ENCODE measurements at regions not wholly inside any gene's neighbourhood (a gene's known extent, or its start where the extent isn't known, plus 50 kb on each side); places are given as distances from the start of the nearest gene placed in this dataset.
"Not testable (repeated sequence)": the region's sequence is repeated elsewhere in the genome, so short reads cannot be mapped to it uniquely, and the experiment has no call there.

- no peak for DNase-seq
Measured at GRCh38 chr13:91032104-91032503, 315.4 kb upstream of the MIR17HG start.

DNA sequence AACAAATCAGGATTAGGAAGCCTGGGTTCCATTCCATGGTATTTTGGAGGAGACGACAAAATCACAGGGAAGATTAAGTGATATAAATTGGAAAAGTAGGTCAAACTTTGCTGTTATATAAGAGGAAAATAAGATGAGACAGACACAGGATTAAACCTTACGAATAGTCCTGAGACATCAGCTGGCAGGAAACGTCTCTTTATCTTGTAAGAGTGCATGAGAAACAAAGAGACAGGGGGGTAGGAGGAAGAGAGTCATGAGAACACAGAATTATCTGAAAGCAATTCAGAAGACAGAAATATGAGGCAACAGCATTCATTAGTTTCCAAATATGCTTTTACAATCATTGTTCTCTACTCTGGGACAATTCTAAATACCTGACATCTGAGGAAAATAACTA, 310.6 kb upstream of the MIR17HG start:
- no peak for DNase-seq

GRCh38 chr13:91042870-91043269, 304.6 kb upstream of the MIR17HG start:
- DNase-seq: no peak

- DNase-seq: no peak
Measured at GRCh38 chr13:91045351-91046034, 302.0 kb upstream of the MIR17HG start.

- no peak for DNase-seq
Measured at GRCh38 chr13:91046715-91047327, 300.7 kb upstream of the MIR17HG start.

- DNase-seq: no peak
Measured at GRCh38 chr13:91050970-91051369, 296.5 kb upstream of the MIR17HG start.

DNA sequence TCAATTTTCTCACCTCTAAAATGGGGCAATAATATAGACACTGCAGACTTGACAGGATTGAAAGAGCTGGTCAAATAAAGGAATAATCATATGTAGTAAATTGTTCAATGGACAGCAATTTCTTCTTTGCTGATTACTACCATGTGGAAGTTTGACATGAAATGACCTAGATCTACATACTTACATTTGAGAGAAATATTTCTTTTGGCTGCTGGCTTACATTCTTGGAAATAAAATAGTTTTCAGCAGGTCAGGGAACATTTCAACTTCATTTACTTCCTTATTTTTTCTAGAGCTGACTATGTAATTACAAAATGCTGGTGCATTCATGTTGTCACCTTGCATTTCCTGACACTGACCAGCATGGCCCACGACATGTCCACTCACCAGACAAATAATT, 294.6 kb upstream of the MIR17HG start:
- no peak for DNase-seq

GRCh38 chr13:91053318-91054065, 294.0 kb upstream of the MIR17HG start:
- DNase-seq: no peak

DNA sequence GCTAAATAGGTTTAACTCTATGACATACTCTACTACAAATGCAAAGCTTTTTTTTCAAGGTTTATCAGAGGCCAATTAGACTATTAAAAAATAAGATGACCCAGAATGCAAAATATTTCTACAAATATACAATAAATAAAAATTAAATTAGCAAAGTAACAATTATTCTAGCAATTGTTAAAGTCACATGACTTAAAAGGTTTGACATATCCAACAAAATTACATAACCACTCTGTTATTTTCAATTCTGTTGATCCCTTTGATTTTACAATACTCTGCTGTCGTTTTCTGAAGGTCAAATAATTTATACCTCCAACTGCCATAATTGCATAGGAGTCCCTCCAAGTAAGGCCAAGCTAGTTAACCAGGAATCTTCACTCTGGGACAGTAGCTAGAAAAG, 292.6 kb upstream of the MIR17HG start:
- DNase-seq: no peak

DNA sequence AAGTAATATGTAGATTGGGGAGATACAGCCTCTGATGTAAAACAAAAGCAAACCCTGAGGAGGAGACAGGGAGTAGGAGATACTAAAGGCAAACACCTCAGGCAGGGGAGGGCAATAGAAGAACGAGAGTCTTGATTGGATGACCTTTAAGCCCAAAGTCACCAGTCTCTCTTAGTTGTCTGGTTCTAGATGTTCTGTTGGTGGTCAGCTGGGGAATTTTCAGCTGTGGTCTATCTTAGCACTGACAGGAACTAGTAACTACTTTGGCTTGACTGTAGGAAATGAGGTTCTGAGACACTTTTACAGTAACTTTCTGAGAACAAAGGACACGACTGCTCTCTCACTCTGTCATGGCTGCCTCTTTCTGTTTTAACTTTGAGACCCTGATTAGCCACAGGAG, 290.7 kb upstream of the MIR17HG start:
- no peak for DNase-seq

DNA sequence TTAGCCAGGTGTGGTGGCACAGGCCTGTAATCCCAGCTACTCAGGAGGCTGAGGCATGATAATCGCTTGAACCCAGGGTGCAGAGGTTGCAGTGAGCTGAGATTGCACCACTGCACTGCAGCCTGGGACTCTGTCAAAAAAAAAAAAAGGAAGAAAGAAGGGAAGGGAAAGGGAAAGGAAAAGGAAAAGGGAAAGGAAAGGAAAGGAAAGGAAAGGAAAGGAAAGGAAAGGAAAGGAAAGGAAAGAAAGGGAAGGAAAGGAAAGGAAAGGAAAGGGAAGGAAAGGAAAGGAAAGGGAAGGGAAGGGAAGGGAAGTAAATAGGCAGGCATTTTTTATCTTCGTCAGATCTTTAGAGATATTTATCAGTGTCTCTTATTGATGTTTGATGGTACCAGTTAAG, 290.0 kb upstream of the MIR17HG start:
- DNase-seq: not testable (repeated sequence)

- no peak for DNase-seq
Measured at GRCh38 chr13:91058066-91058465, 289.4 kb upstream of the MIR17HG start.

- DNase-seq: no peak
Measured at GRCh38 chr13:91058919-91059318, 288.6 kb upstream of the MIR17HG start.

GRCh38 chr13:91066745-91067144, 280.7 kb upstream of the MIR17HG start:
- no peak for DNase-seq

DNA sequence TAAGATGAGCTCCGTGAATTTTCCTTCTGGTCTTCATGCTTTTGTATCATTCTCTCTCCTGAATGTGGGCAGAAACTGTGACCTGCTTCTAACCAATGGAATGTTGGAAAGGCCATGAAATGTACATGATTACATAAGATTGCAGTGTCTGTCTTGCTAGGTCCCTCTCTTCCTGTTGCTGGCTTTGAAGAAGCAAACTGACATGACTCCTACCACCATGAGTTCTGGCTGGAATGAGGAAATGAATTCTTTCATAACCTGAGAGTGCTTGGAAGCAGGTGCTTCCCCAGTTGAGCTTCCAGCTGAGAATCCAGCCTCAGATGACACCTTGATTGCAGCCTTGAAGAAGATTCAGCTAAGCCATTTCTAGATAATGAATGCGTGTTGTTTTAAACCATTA, 275.0 kb upstream of the MIR17HG start:
- DNase-seq: no peak

GRCh38 chr13:91074091-91074490, 273.4 kb upstream of the MIR17HG start:
- DNase-seq: no peak

GRCh38 chr13:91076830-91077229, 270.7 kb upstream of the MIR17HG start:
- no peak for DNase-seq

GRCh38 chr13:91078093-91078679, 269.3 kb upstream of the MIR17HG start:
- DNase-seq: no peak

DNA sequence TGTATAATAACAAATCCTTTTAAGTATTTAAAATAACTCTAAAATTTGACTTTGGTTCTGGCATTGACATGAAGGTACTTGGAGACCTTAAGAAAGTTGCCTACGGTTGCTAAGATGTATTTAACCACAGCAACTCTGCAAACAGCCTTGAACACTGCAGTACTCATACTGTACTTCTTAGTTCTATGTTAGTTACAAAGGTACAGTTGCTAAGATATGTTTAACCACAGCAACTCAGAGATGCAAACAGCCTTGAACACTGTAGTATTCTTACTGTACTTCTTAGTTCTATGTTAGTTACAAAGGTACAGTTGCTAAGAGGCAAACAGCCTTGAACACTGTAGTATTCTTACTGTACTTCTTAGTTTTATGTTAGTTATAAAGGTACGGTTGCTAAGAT, 268.3 kb upstream of the MIR17HG start:
- DNase-seq: no peak

- no peak for DNase-seq
Measured at GRCh38 chr13:91085127-91085526, 262.4 kb upstream of the MIR17HG start.

- DNase-seq: no peak
Measured at GRCh38 chr13:91086936-91087716, 260.4 kb upstream of the MIR17HG start.

DNA sequence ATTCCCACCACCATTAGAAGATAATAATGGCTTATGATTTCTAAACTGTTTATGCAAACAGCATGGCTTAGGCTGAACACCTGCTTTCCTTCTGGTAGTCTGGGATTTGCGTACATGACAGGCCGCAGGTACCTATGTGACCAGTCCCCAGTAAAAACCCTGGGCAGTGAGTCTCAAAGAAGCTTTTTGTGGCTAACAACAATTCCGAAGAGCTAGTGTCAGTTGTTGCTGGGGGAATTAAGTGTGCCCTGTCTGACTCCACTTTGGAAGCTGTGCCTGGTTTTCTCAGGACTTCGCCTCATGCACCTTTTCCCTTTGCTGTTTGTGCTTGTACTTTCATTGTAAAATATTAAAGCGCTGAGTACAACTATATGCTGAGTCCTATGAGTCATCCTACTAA, 250.2 kb upstream of the MIR17HG start:
- no peak for DNase-seq

- no peak for DNase-seq
Measured at GRCh38 chr13:91099877-91100276, 247.6 kb upstream of the MIR17HG start.
